ENCODE measurements at regions not wholly inside any gene's neighbourhood (a gene's known extent, or its start where the extent isn't known, plus 50 kb on each side); places are given as distances from the start of the nearest gene placed in this dataset.
A peak's percentile ranks its signal among the peaks of the same experiment; 100 is the strongest.

- DNase-seq: peak in 5 of 7 donors; percentile 26 to 60 (median 51)
- H3K36me3 ChIP-seq (replicated peaks in 1 of 2): no peaks in the 10 kb centered on the region
- no peak for TF ChIP-seq CTCF (IDR thresholded peaks at IDR 0.05)
- no peak for TF ChIP-seq POLR2A (IDR thresholded peaks at IDR 0.05)
- no peaks in the 10 kb centered on the region for H3K27me3 ChIP-seq
- H3K4me1 ChIP-seq (replicated peaks in 1 of 2): peaks cover 0 to 6% of the 10 kb centered on the region in 2 donors
- no peak overlapping the region for H3K4me3 ChIP-seq
- 12 to 22% (median 18%) methylated on average over 2 to 3 of the region's 3 CpGs for WGBS, 4 donors
- no peaks in the 10 kb centered on the region for H3K9me3 ChIP-seq (replicated peaks in 1 of 3)
- intact Hi-C loops (cut with DNase I): no loop called here
- H3K27ac ChIP-seq: peak overlapping the region in 1 of 5 donors; percentile 47
These were observed 173.4 kb upstream of the RUNX1 start for GRCh38 chr21:35222541-35222941.

- Histone ChIP-seq H3K4me1 (replicated peaks in 1 of 2) (peaks cover 0 to 6% of the 10 kb centered on the region in 2 donors), H3K9me3 (replicated peaks in 1 of 3) (no peaks in the 10 kb centered on the region), H3K27ac (peak overlapping the region in 1 of 5 donors; percentile 47), H3K36me3 (replicated peaks in 1 of 2) (no peaks in the 10 kb centered on the region), H3K27me3 (no peaks in the 10 kb centered on the region), H3K4me3 (no peak overlapping the region)
- no peak for TF ChIP-seq POLR2A (IDR thresholded peaks at IDR 0.05)
- no peak for TF ChIP-seq CTCF (IDR thresholded peaks at IDR 0.05)
- DNase-seq: no peak
- WGBS, 4 donors: 84 to 89% (median 85%) methylated on average over 3 of the region's 3 CpGs
- intact Hi-C loops (cut with DNase I): no loop called here
These were observed 172.9 kb upstream of the RUNX1 start for GRCh38 chr21:35222021-35222420.

- no peaks in the 10 kb centered on the region for H3K36me3 ChIP-seq (replicated peaks in 1 of 2)
- H3K9me3 ChIP-seq (replicated peaks in 1 of 3): no peaks in the 10 kb centered on the region
- TF ChIP-seq POLR2A (IDR thresholded peaks at IDR 0.05): no peak
- no peak for TF ChIP-seq CTCF (IDR thresholded peaks at IDR 0.05)
- H3K4me3 ChIP-seq: no peak overlapping the region
- peaks cover 0 to 6% of the 10 kb centered on the region in 2 donors for H3K4me1 ChIP-seq (replicated peaks in 1 of 2)
- no peaks in the 10 kb centered on the region for H3K27me3 ChIP-seq
- WGBS, 4 donors: 93 to 100% (median 99%) methylated on average over 1 of the region's 1 CpG
- intact Hi-C loops (cut with DNase I): no loop called here
- H3K27ac ChIP-seq: no peak overlapping the region
- no peak for DNase-seq
These were observed 171.2 kb upstream of the RUNX1 start for GRCh38 chr21:35220301-35220700.

- TF ChIP-seq POLR2A (IDR thresholded peaks at IDR 0.05) (no peak), CTCF (IDR thresholded peaks at IDR 0.05) (no peak)
- 89 to 100% (median 92%) methylated on average over 2 of the region's 2 CpGs for WGBS, 4 donors
- intact Hi-C loops (cut with DNase I): no loop called here
- Histone ChIP-seq H3K9me3 (replicated peaks in 1 of 3) (no peaks in the 10 kb centered on the region), H3K4me1 (replicated peaks in 1 of 2) (peaks cover 0 to 6% of the 10 kb centered on the region in 2 donors), H3K4me3 (no peak overlapping the region), H3K27me3 (no peaks in the 10 kb centered on the region), H3K36me3 (replicated peaks in 1 of 2) (no peaks in the 10 kb centered on the region), H3K27ac (no peak overlapping the region)
- no peak for DNase-seq
These were observed 170.6 kb upstream of the RUNX1 start for GRCh38 chr21:35219719-35220118.

Data from adrenal gland (tissue), 9 donors.